ENCODE measurements at regions not wholly inside any gene's neighbourhood (a gene's known extent, or its start where the extent isn't known, plus 50 kb on each side); places are given as distances from the start of the nearest gene placed in this dataset.

DNA sequence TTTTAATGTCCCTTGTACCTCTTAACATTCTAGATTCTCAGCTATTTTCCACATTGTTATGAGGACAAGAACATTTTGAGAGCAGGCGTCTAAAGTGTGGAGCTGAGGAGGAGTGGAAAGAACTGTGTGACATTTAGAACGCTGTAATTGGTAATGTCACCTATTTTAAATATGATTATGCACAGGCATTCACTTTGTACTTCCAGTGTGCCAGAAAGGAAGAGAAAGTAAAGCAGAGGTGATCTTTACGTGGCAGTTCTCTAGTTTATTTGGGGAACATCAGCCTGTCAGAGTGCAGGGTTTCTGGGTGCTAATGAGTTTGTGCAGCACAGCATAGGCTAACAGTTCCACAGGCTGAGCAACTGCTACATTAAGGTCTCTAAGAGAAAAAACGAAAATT, 498.4 kb upstream of the POM121L12 start:
- no peak for TF ChIP-seq CTCF (IDR thresholded peaks at IDR 0.05; ENCODE audit: insufficient read depth, low read length, poor library complexity, severe bottlenecking)
- TF ChIP-seq EZH2phosphoT487 (conservative IDR thresholded peaks at IDR 0.05; ENCODE audit: low read length), result no peak
